Neuronal stem cell (in vitro differentiated cells): ENCODE measurements at regions not wholly inside any gene's neighbourhood (a gene's known extent, or its start where the extent isn't known, plus 50 kb on each side); places are given as distances from the start of the nearest gene placed in this dataset.

ENCODE experiments used
- DNase-seq: peaks from one replicate; pipeline ENCODE4 v3.0.0-alpha.2; 2013; ENCODE audit warnings: low spot score
- H2AFZ ChIP-seq: one replicate; pipeline ENCODE4 v1.6.1; 2013; ENCODE audit warnings: mild to moderate bottlenecking, low read length, inconsistent platforms
- H2AK5ac ChIP-seq: 2 replicates; pipeline ENCODE4 v1.6.1; 2013; ENCODE audit warnings: low read depth, mild to moderate bottlenecking, inconsistent platforms, low read length, moderate library complexity, mixed read lengths
- H2BK120ac ChIP-seq: 2 replicates; pipeline ENCODE4 v1.6.1; 2013; ENCODE audit warnings: low read depth, mild to moderate bottlenecking, inconsistent platforms, low read length, moderate library complexity, mixed read lengths
- H2BK12ac ChIP-seq: one replicate; pipeline ENCODE4 v1.6.1; 2013; ENCODE audit warnings: low read length, inconsistent platforms
- H2BK15ac ChIP-seq: 2 replicates; pipeline ENCODE4 v1.6.1; 2013; ENCODE audit warnings: mild to moderate bottlenecking, low read length, inconsistent platforms, mixed read lengths
- H2BK5ac ChIP-seq: one replicate; pipeline ENCODE4 v1.6.1; 2013; ENCODE audit warnings: inconsistent platforms, mild to moderate bottlenecking, low read length, moderate library complexity
- H3K14ac ChIP-seq: one replicate; pipeline ENCODE4 v1.6.1; 2013; ENCODE audit warnings: low read length, inconsistent platforms
- H3K18ac ChIP-seq: 2 replicates; pipeline ENCODE4 v1.6.1; 2013; ENCODE audit warnings: low read length, inconsistent platforms
- H3K23ac ChIP-seq: 2 replicates; pipeline ENCODE4 v1.6.1; 2013; ENCODE audit warnings: low read depth, mild to moderate bottlenecking, mixed read lengths, low read length, inconsistent platforms; ENCODE audit not compliant: poor library complexity
- H3K27ac ChIP-seq: replicated peaks from 3 replicates; pipeline ENCODE4 v1.5.1; 2013; ENCODE audit warnings: low read length, inconsistent platforms
- H3K27me3 ChIP-seq, 3 experiments: 2 replicates each; pipeline ENCODE4 v1.6.1; 2013; ENCODE audit warnings: low read length in 3 of 3, mild to moderate bottlenecking in 2 of 3, inconsistent platforms in 1 of 3, low read depth in 1 of 3, mixed read lengths in 1 of 3, moderate library complexity in 1 of 3; ENCODE audit not compliant: control insufficient read depth in 3 of 3, insufficient read depth in 3 of 3
- H3K36me3 ChIP-seq, 2 donors: replicated peaks in 1 of 2; 2 replicates each; pipeline ENCODE4 v1.6.1; 2013; ENCODE audit warnings: low read length in 2 of 2; ENCODE audit not compliant: control insufficient read depth in 2 of 2, insufficient read depth in 2 of 2
- H3K4ac ChIP-seq: 2 replicates; pipeline ENCODE4 v1.6.1; 2013; ENCODE audit warnings: inconsistent platforms, mild to moderate bottlenecking, low read length, moderate library complexity
- H3K4me1 ChIP-seq, 2 donors: 1 replicate in 1 of 2; 2 replicates in 1 of 2; pipeline ENCODE4 v1.6.1; 2013; ENCODE audit warnings: low read length in 2 of 2, low read depth in 1 of 2; ENCODE audit not compliant: control insufficient read depth in 2 of 2, insufficient read depth in 1 of 2
- H3K4me2 ChIP-seq: one replicate; pipeline ENCODE4 v1.6.1; 2013; ENCODE audit warnings: mild to moderate bottlenecking, low read length, inconsistent platforms; ENCODE audit not compliant: insufficient read depth, poor library complexity, severe bottlenecking
- H3K4me3 ChIP-seq, 2 donors: 2 replicates each; pipeline ENCODE4 v1.5.1; 2013; ENCODE audit warnings: low read length in 2 of 2, mild to moderate bottlenecking in 2 of 2, inconsistent platforms in 1 of 2, moderate library complexity in 1 of 2
- H3K79me1 ChIP-seq: one replicate; pipeline ENCODE4 v1.6.1; 2013; ENCODE audit warnings: low read depth, mild to moderate bottlenecking, inconsistent platforms, low read length, moderate library complexity
- H3K9ac ChIP-seq: one replicate; pipeline ENCODE4 v1.6.1; 2013; ENCODE audit warnings: mild to moderate bottlenecking, low read depth, low read length, inconsistent platforms; ENCODE audit not compliant: poor library complexity
- H3K9me3 ChIP-seq, 2 donors: replicated peaks in 1 of 2; 2 replicates each; pipeline versions ENCODE3 to v1.6.1; 2013; ENCODE audit warnings: low read length in 2 of 2, mild to moderate bottlenecking in 2 of 2, inconsistent platforms in 1 of 2, low read depth in 1 of 2, mixed read lengths in 1 of 2, moderate library complexity in 1 of 2; ENCODE audit not compliant: control insufficient read depth in 2 of 2, insufficient read depth in 1 of 2
- H4K8ac ChIP-seq: one replicate; pipeline ENCODE4 v1.6.1; 2013; ENCODE audit warnings: low read depth, mild to moderate bottlenecking, inconsistent platforms, low read length, moderate library complexity
- H4K91ac ChIP-seq: one replicate; pipeline ENCODE4 v1.6.1; 2013; ENCODE audit warnings: low read length, low read depth, mild to moderate bottlenecking, inconsistent platforms; ENCODE audit not compliant: poor library complexity
- WGBS, 2 donors: extraction: QIAGEN DNeasy Blood & Tissue Kit; methylation state at CpG; one replicate each; pipeline ENCODE4 v1.1.7; 2013; ENCODE audit warnings: missing lambda C conversion rate in 2 of 2, mixed read lengths in 1 of 2; ENCODE audit not compliant: insufficient read length in 2 of 2, insufficient replicate concordance in 1 of 2; ENCODE audit errors: extremely low coverage in 2 of 2; 5-methylcytosine and 5-hydroxymethylcytosine counted together

DNA sequence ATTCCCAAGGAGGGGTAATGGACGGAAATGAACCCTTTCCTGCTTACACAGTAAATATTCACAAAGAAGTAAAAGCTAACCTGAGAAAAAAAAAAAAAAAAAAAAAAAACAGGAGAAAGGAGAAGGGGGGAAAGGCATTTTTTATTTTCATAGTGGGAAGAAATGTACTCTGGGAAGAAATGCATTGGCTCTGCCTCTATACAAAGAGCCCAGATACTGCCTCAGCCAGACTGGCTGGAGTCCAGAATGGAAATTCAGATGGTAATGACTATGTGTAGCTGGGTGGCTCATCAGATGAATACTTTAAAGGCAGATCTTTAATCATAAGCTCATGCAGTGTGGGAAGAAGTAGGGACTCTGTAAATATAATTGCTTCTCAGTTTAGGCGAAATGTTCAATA lies 124.9 kb upstream of the ZNF608 start:
- H2AK5ac ChIP-seq, result no peak overlapping the region
- no peaks in the 10 kb centered on the region for H3K79me1 ChIP-seq
- H2BK12ac ChIP-seq, result no peak overlapping the region
- H3K9me3 ChIP-seq, result peaks cover 0 to 4% of the 10 kb centered on the region in 2 donors
- no peak overlapping the region for H3K23ac ChIP-seq
- no CpG with 5 or more reads among the region's 2 CpGs for WGBS, 2 donors
- H3K36me3 ChIP-seq, result no peaks in the 10 kb centered on the region
- H3K4me3 ChIP-seq, result no peak overlapping the region
- H3K4me2 ChIP-seq, result no peak overlapping the region
- no peak overlapping the region for H3K14ac ChIP-seq
- no peak overlapping the region for H2BK15ac ChIP-seq
- H3K9ac ChIP-seq, result no peak overlapping the region
- no peak overlapping the region for H3K18ac ChIP-seq
- DNase-seq, result no peak
- peaks cover 2 to 20% of the 10 kb centered on the region in 2 donors for H3K4me1 ChIP-seq
- H3K27me3 ChIP-seq, result no peaks in the 10 kb centered on the region
- no peak overlapping the region for H2AFZ ChIP-seq
- H3K27ac ChIP-seq, result no peak overlapping the region
- H3K4ac ChIP-seq, result no peak overlapping the region
- H2BK120ac ChIP-seq, result no peak overlapping the region
- no peak overlapping the region for H4K91ac ChIP-seq
- no peak overlapping the region for H4K8ac ChIP-seq
- H2BK5ac ChIP-seq, result no peak overlapping the region

DNA sequence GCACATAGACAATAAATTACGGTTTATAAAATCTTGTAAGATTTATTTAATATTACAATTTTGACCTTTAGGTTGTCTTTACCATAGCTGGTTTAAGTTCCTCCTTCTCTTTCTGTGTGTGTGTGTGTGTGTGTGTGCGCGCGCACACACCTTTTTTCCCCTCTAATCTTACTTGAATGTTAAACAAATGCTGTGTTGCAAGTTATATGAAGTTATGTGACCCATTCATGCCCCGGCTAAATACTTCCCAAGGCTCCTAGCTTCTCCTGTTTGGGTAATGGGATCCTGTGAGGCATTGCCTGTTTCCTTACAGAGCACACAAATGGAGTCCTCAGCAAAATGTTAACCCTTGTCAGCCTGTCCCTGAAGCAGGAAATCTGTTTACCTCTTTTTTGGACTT lies 125.6 kb upstream of the ZNF608 start:
- H3K27ac ChIP-seq, result no peak overlapping the region
- WGBS, 2 donors, result no CpG with 5 or more reads among the region's 5 CpGs
- H3K9ac ChIP-seq, result no peak overlapping the region

DNA sequence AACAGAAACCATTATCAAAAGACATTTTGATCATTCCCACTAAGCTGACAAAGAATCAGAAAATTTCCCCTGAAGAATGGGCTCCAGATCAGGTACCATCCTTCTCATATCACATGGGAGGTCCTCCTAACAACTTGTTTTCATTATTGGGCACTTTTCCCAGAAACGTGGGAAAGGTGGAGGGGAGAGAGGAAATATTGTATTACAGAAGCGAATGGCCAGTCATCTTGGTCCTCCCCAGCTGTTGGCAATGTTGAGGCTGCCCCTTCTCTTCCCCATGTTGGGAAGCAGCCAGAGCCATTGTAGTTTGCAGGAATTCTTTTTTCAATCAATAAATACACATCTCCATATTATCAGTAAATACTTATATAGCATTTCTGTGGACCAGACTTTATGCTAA lies 126.2 kb upstream of the ZNF608 start:
- H3K79me1 ChIP-seq, result no peaks in the 10 kb centered on the region

More for the DNA sequence above, 125.6 kb upstream of the ZNF608 start:
- Histone ChIP-seq H3K4me1 (peaks cover under 1 to 15% of the 10 kb centered on the region in 2 donors), H3K27me3 (no peaks in the 10 kb centered on the region), H2BK120ac (no peak overlapping the region), H3K18ac (no peak overlapping the region), H2AFZ (no peak overlapping the region), H2BK12ac (no peak overlapping the region), H3K79me1 (no peaks in the 10 kb centered on the region), H3K4me2 (no peak overlapping the region), H3K14ac (no peak overlapping the region), H2AK5ac (no peak overlapping the region), H2BK5ac (no peak overlapping the region), H2BK15ac (no peak overlapping the region), H3K4ac (no peak overlapping the region), H3K23ac (no peak overlapping the region), H3K9me3 (peaks cover 0 to 4% of the 10 kb centered on the region in 2 donors), H4K91ac (no peak overlapping the region), H3K4me3 (no peak overlapping the region), H4K8ac (no peak overlapping the region), H3K36me3 (no peaks in the 10 kb centered on the region)
- no peak for DNase-seq

DNA sequence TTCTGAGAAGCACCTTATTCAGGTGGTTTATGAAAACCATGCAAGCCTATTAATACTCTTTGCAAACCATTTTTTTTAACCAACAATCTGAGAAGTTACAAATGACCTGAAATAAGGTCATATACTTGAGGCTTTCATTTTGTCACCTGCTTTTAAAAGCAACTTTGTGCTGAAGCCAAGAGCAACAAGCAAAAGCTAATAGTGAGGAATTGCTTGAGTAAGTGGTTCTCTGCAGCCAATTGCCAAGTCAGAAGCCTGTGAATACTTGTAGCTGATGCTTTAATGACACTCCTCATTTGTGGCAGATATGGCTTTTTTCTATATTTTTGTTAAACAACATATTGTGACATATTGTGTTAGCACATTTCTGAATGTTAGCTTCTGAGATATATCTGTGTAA lies 126.7 kb upstream of the ZNF608 start:
- Histone ChIP-seq H3K9me3 (peaks cover 0 to 4% of the 10 kb centered on the region in 2 donors), H3K4me3 (no peak overlapping the region), H3K18ac (no peak overlapping the region), H3K4me2 (no peak overlapping the region), H2BK5ac (no peak overlapping the region), H2AFZ (no peak overlapping the region), H2BK120ac (no peak overlapping the region), H3K79me1 (no peaks in the 10 kb centered on the region), H2AK5ac (no peak overlapping the region), H4K91ac (no peak overlapping the region), H3K4ac (no peak overlapping the region), H3K36me3 (no peaks in the 10 kb centered on the region), H2BK15ac (no peak overlapping the region), H3K4me1 (peaks cover 0 to 11% of the 10 kb centered on the region in 2 donors), H3K9ac (no peak overlapping the region), H3K27ac (no peak overlapping the region), H4K8ac (no peak overlapping the region), H3K14ac (no peak overlapping the region), H3K23ac (no peak overlapping the region), H2BK12ac (no peak overlapping the region), H3K27me3 (no peaks in the 10 kb centered on the region)
- no peak for DNase-seq

More for the DNA sequence above, 126.2 kb upstream of the ZNF608 start:
- H3K4me2 ChIP-seq, result no peak overlapping the region
- H2AK5ac ChIP-seq, result no peak overlapping the region
- no peaks in the 10 kb centered on the region for H3K27me3 ChIP-seq
- H2AFZ ChIP-seq, result no peak overlapping the region
- peaks cover 0 to 4% of the 10 kb centered on the region in 2 donors for H3K9me3 ChIP-seq
- no peak overlapping the region for H4K8ac ChIP-seq
- H2BK15ac ChIP-seq, result no peak overlapping the region
- no peak overlapping the region for H4K91ac ChIP-seq
- WGBS, 2 donors, result no CpG with 5 or more reads among the region's 2 CpGs
- H2BK5ac ChIP-seq, result no peak overlapping the region
- H2BK12ac ChIP-seq, result no peak overlapping the region
- H3K23ac ChIP-seq, result no peak overlapping the region
- DNase-seq, result no peak
- H3K9ac ChIP-seq, result no peak overlapping the region
- no peak overlapping the region for H3K4me3 ChIP-seq
- H2BK120ac ChIP-seq, result no peak overlapping the region
- no peak overlapping the region for H3K4ac ChIP-seq
- no peaks in the 10 kb centered on the region for H3K36me3 ChIP-seq
- H3K14ac ChIP-seq, result no peak overlapping the region
- H3K27ac ChIP-seq, result no peak overlapping the region
- peaks cover 0 to 11% of the 10 kb centered on the region in 2 donors for H3K4me1 ChIP-seq
- no peak overlapping the region for H3K18ac ChIP-seq
